ENCODE measurements at regions not wholly inside any gene's neighbourhood (a gene's known extent, or its start where the extent isn't known, plus 50 kb on each side); places are given as distances from the start of the nearest gene placed in this dataset.

GRCh38 chr1:235058695-235059094 lies 69.9 kb downstream of the TOMM20 start:
- TF ChIP-seq CTCF (IDR thresholded peaks at IDR 0.05; ENCODE audit: insufficient read depth, low read depth, low read length) = no peak
- TF ChIP-seq EZH2 (IDR thresholded peaks at IDR 0.05; ENCODE audit: insufficient read depth, low read length) = no peak

All from astrocyte (in vitro differentiated cells and primary cell).